ENCODE measurements at regions not wholly inside any gene's neighbourhood (a gene's known extent, or its start where the extent isn't known, plus 50 kb on each side); places are given as distances from the start of the nearest gene placed in this dataset.

DNA sequence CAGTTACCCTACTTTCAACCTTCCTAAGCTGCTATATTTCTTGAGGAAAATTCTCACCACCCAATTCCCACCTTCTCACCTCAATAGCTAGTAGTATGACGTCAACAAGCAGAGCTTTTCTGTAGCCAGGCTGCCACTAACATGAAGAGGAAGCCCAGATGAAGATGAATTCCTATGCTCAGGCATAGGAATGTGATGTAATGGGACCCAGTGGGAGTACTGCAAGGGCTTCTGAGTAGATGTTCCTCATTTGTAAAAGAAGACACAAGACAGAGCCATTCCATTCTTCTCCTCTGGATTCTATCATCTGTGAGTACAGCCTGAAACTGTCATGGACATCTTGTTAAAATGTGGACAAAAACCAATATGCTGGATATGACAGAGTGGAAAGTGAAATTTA, 81.6 kb upstream of the KLF3 start:
- no peak for TF ChIP-seq GTF2F1 (IDR thresholded peaks at IDR 0.05; ENCODE audit: low read depth, low read length)
- TF ChIP-seq CBX5 (IDR thresholded peaks at IDR 0.05; ENCODE audit: borderline replicate concordance, low read depth): no peak
- TF ChIP-seq KLF16 (IDR thresholded peaks at IDR 0.05): no peak
- TF ChIP-seq, protein P1, sequence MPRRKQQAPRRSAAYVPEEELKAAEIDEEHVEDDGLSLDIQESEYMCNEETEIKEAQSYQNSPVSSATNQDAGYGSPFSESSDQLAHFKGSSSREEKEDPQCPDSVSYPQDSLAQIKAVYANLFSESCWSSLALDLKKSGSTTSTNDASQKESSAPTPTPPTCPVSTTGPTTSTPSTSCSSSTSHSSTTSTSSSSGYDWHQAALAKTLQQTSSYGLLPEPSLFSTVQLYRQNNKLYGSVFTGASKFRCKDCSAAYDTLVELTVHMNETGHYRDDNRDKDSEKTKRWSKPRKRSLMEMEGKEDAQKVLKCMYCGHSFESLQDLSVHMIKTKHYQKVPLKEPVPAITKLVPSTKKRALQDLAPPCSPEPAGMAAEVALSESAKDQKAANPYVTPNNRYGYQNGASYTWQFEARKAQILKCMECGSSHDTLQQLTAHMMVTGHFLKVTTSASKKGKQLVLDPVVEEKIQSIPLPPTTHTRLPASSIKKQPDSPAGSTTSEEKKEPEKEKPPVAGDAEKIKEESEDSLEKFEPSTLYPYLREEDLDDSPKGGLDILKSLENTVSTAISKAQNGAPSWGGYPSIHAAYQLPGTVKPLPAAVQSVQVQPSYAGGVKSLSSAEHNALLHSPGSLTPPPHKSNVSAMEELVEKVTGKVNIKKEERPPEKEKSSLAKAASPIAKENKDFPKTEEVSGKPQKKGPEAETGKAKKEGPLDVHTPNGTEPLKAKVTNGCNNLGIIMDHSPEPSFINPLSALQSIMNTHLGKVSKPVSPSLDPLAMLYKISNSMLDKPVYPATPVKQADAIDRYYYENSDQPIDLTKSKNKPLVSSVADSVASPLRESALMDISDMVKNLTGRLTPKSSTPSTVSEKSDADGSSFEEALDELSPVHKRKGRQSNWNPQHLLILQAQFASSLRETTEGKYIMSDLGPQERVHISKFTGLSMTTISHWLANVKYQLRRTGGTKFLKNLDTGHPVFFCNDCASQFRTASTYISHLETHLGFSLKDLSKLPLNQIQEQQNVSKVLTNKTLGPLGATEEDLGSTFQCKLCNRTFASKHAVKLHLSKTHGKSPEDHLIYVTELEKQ (CRISPR knock-in tag; IDR thresholded peaks at IDR 0.05): no peak
- TF ChIP-seq, protein P2, sequence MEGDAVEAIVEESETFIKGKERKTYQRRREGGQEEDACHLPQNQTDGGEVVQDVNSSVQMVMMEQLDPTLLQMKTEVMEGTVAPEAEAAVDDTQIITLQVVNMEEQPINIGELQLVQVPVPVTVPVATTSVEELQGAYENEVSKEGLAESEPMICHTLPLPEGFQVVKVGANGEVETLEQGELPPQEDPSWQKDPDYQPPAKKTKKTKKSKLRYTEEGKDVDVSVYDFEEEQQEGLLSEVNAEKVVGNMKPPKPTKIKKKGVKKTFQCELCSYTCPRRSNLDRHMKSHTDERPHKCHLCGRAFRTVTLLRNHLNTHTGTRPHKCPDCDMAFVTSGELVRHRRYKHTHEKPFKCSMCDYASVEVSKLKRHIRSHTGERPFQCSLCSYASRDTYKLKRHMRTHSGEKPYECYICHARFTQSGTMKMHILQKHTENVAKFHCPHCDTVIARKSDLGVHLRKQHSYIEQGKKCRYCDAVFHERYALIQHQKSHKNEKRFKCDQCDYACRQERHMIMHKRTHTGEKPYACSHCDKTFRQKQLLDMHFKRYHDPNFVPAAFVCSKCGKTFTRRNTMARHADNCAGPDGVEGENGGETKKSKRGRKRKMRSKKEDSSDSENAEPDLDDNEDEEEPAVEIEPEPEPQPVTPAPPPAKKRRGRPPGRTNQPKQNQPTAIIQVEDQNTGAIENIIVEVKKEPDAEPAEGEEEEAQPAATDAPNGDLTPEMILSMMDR (IDR thresholded peaks at IDR 0.05 in 2 of 3, conservative IDR thresholded peaks at IDR 0.05 in 1 of 3; ENCODE audit: insufficient read depth in 2 of 3, low read depth in 1 of 3, low read length in 3 of 3): no peak
- no peak for TF ChIP-seq ZNF24 (IDR thresholded peaks at IDR 0.05)
- no peak for TF ChIP-seq ZNF146 (CRISPR knock-in tag; IDR thresholded peaks at IDR 0.05; ENCODE audit: unreplicated experiment)
- no peak for TF ChIP-seq ZNF408 (CRISPR knock-in tag; IDR thresholded peaks at IDR 0.05; ENCODE audit: low read depth)
- no peak for TF ChIP-seq JUN (IDR thresholded peaks at IDR 0.05; ENCODE audit: borderline replicate concordance, low read depth, low read length)
- TF ChIP-seq JUN (CRISPR knock-in tag; IDR thresholded peaks at IDR 0.05; ENCODE audit: borderline replicate concordance): no peak
- TF ChIP-seq STAT5A (IDR thresholded peaks at IDR 0.05; ENCODE audit: borderline replicate concordance, low read length): no peak
- TF ChIP-seq ZNF263 (CRISPR knock-in tag; IDR thresholded peaks at IDR 0.05; ENCODE audit: borderline replicate concordance): no peak
- TF ChIP-seq RFX5 (IDR thresholded peaks at IDR 0.05; ENCODE audit: low read depth, low read length): no peak
- no peak for TF ChIP-seq ETV6 (IDR thresholded peaks at IDR 0.05; ENCODE audit: borderline replicate concordance in 1 of 2, low read depth in 2 of 2, low read length in 1 of 2)
- no peak for TF ChIP-seq ETV6 (CRISPR knock-in tag; IDR thresholded peaks at IDR 0.05; ENCODE audit: borderline replicate concordance)
- TF ChIP-seq, protein P3, sequence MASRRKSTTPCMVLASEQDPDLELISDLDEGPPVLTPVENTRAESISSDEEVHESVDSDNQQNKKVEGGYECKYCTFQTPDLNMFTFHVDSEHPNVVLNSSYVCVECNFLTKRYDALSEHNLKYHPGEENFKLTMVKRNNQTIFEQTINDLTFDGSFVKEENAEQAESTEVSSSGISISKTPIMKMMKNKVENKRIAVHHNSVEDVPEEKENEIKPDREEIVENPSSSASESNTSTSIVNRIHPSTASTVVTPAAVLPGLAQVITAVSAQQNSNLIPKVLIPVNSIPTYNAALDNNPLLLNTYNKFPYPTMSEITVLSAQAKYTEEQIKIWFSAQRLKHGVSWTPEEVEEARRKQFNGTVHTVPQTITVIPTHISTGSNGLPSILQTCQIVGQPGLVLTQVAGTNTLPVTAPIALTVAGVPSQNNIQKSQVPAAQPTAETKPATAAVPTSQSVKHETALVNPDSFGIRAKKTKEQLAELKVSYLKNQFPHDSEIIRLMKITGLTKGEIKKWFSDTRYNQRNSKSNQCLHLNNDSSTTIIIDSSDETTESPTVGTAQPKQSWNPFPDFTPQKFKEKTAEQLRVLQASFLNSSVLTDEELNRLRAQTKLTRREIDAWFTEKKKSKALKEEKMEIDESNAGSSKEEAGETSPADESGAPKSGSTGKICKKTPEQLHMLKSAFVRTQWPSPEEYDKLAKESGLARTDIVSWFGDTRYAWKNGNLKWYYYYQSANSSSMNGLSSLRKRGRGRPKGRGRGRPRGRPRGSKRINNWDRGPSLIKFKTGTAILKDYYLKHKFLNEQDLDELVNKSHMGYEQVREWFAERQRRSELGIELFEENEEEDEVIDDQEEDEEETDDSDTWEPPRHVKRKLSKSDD (conservative IDR thresholded peaks at IDR 0.05; ENCODE audit: low read length): no peak

All from K562 (cell line).